ENCODE measurements at regions not wholly inside any gene's neighbourhood (a gene's known extent, or its start where the extent isn't known, plus 50 kb on each side); places are given as distances from the start of the nearest gene placed in this dataset.
"Not testable (repeated sequence)": the region's sequence is repeated elsewhere in the genome, so short reads cannot be mapped to it uniquely, and the experiment has no call there.

DNA sequence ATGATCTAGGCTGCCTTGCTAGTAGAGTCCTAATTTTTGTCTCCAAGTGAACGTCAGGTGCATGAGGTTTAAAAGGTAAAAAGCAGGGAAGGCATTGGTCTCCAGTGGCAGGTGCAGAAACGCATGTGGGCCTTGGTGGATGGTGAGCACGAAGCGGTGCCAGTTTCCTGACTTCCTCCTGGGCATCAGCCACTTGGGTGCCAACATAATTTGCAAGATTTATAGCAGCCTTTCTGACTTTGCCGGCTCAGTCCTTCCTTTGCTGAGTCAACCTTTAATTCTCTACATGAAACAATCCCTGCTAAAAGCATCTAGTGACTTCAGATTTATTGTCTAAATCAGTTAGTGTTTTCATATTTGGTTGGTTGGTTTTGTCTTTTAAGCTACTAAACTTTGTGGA is 355.7 kb upstream of the TMEM132C start:
- no peak for DNase-seq

DNA sequence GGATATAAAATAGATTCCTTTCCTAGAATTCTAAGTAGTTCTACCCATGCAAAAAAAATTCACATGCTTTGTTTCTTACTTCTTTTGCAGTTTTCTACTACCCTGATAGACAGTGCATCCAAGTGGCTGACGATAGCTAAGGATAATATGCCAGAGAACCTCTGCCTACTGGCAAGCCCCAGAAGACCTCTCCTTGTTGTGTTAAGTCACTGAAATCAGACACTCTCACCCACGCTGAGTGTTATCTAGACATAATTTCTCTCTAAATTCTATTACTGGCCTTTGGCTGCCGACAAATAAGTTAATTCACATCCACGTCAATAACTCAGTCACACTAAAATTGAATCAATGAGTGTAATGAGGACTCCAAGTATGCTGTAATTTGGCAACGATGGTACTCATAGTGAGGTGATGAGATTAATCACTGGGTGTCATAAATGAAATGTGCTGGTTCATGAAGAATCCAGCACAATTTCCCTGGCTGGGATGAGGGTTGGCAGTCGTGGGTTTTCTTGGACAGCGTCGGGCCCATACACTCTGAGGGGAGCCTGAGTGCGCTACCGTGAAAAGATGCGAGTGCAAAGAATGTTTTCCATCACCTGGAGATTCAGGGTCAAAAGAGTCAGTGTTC is 354.8 kb upstream of the TMEM132C start:
- no peak for DNase-seq

DNA sequence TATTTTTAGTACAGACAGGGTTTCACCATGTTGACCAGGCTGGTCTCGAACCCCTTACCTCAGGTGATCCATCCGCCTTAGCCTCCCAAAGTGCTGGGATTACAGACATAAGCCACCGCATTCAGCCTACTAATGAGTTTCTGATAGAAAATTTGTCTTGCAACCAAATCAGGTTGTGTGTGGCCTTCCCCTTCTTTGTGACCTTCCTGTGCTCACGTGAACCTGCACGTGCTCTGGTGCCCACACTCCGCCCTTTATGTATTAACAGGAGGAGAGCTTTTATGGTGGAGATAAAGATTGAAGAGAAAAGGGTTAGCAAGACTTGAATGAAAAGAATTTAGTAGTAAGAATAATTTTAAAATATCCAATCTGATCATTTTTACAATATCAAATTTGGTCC is 343.5 kb upstream of the TMEM132C start:
- DNase-seq: no peak

DNA sequence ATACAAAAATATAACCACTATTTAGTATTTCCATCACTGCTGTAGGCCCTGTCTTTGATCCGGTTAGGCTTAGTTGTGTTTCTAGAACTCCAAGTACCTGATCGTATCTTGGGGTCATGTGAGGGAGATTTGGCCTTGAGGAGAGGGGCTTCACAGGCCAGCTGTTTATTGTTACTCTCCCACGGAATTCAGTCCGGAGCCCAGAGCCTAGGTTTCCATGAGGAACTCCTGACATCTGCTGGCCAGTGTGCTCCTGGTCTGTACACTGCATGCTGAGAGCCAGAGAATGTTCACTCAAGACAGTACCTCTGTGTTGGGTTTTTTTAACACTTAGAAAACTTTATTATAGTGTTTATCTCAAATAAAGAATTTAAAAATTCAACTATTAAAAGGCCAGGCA is 341.0 kb upstream of the TMEM132C start:
- no peak for DNase-seq

DNA sequence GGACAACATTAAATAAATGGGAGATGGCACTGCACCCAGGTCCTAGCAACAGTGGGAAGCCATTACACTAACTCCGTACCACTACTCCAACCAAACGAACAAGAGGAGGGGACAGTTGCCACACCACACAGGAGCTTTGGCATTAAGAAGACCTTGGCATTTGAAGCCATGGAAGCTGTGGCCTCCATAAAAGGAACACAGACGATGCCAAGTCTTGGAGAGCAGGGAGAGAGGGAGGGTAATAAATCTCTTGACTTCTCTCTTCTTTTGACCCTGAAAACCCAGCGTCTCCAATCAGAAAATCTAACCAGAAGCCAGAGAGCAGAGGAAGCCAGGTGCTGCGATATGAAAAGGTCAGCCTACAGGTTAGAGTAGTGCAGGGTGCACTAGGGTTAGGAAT is 338.8 kb upstream of the TMEM132C start:
- DNase-seq: no peak

DNA sequence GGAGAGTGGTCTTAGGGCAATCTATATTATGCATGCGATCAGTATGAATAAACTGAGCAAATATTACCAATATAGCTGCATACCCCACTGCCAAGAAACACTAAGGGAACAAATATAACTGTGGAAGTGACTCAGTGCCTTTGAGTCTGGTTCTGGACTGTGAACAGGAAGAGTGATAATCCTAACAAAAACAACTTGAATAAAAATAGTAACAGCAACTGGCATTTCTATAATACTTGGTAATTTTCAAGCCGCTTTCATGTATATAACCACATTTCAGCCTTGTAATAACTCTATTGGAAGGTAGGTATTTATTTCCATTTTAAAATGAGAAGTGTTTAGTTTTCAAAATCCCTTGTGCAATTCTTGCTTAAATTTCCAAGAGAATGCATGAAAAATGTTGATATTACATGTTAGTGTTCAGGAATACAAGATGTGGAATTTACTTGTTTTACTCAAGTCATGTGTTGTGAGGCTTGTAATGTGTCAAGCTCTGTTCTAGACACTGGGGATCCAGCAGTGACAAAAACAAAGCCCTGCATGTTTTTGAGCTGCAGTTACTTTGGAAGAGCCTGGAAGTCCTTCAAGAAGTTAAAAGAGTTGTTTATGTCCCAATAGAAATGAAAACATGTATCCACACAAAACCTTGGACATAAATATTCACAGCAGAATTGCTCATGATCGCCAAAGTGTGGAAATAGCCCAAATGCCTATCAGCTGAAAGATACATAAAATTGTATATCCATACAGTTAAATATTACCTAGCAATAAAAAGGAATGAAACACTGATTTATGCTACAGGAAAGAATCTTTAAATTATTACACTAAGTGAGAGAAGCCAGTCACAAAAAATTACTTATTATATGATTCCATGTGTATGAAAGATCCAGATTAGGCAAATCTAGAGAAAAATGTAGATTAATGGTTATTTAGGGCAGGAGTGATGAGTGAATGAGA is 338.1 kb upstream of the TMEM132C start:
- no peak for DNase-seq

DNA sequence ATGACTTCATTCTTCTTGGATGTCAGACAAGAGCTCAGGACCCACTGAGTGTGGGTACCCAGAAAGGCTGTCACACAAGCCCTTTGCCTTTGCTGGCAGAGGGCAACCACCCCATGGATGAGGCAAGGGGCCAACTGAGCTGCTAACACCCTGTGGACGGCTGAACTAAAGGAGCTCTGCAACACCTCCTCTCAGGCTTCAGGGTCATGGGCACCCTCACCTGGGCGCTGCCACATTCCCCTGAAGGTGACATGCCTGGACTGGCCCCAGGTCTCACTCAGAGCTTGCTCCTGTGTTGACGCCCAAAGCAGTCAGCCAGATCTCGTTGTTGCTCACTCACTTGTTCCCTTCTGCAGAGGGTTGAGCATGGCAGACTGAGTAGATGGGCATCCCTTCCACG is 336.8 kb upstream of the TMEM132C start:
- no peak for DNase-seq

DNA sequence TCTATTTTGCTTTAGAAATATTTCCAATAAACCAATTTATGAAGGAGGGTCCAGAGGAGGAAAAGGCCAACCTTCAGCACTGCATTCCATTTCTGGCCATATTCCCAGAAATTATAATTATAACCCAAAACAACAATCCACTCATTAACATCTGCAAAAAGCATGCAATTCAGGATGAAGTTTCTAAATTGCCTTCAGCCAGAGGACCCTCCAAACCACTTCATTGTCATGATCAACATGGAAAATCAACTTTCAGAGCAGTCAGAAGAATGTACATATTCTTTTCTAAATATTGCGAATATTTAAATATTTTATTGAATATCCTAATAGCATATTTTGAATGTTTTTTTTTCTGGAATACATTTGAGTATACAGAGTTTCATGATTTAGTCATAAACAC is 332.6 kb upstream of the TMEM132C start:
- no peak for DNase-seq

DNA sequence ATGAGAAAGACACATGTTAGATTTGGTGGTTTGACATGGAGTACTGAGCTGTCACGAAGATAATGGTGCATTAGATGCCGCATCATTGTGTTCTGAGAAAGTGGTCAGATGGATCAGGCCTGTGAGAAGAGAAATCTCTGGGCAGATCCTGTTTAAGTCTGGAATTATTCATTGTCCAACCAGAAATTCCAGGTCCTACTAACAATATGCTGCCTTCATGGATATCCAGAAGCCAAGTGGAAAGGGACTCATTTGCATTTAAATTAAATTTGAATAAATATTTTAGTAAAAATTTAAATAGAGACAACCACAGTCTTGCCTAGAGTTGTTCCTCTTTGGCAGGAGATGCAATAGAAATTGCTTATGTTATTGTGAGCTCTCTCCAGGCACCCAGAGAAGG is 330.5 kb upstream of the TMEM132C start:
- DNase-seq: no peak

DNA sequence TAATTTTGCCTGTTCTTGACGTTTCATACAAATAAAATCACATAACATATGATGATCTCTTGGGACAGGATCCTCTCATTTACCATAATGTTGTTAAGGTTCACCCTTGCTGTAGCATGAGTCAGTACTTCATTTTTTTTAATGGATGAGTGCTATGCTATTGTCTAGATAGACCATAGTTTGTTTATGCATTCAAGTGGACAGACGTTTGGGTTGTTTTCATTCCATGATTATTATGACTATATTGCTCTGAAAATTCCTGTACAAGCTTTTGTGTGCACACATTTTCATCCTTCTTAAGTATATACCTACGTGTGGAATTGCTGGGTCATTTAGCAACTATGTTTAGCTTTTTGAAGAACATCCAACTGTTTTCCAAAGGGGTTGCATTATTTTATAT is 325.6 kb upstream of the TMEM132C start:
- no peak for DNase-seq

DNA sequence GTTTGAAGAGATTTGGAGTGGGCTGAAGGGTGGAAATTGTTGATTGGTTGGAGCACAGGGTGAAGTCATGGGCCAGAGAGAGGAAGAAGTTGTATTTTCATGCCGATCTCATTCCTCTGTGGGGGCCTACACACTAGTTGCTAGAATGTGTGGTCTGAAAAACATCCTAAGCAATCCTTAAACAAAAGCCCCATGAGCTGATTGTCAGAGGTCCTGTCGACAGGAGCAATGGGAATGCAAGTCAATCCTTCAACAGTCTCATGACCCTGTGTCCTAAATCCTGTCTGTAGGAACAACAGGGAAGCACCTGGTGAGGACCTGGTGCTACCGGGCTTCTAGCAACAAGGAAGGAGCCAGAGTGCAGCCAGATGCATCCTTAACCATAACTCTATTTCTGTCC is 324.0 kb upstream of the TMEM132C start:
- DNase-seq: no peak

DNA sequence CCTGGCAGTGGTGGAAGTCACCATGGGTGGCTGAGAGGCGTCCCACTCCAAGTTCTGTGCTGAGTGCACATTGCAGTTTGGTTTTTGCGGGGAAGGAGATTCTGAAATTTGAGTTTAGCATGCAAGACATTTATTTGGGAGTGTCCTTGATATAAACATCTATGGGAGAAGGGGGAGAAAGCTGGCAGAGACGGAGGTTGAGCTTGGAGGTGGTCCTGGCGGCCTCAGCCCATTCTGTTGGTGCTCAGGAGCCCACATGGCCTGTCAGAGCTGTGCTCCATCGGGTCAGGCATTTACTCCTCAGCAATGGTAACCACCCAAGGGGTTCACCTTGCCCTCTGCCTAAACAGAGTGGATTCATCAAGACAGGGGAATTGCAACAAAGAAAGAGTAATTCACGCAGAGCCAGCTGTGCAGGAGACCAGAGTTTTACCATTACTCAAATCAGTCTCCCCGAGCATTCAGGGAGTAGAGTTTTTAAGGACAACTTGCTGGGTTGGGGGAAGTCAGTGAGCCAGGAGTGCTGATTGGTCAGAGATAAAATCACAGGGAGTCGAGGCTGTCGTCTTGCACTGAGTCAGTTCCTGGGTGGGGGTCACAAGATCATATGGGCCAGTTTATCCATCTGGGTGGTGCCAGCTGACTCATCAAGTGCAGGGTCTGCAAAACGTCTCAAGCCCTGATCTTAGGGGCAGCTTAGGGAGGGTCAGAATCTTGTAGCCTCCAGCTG is 323.3 kb upstream of the TMEM132C start:
- no peak for DNase-seq

DNA sequence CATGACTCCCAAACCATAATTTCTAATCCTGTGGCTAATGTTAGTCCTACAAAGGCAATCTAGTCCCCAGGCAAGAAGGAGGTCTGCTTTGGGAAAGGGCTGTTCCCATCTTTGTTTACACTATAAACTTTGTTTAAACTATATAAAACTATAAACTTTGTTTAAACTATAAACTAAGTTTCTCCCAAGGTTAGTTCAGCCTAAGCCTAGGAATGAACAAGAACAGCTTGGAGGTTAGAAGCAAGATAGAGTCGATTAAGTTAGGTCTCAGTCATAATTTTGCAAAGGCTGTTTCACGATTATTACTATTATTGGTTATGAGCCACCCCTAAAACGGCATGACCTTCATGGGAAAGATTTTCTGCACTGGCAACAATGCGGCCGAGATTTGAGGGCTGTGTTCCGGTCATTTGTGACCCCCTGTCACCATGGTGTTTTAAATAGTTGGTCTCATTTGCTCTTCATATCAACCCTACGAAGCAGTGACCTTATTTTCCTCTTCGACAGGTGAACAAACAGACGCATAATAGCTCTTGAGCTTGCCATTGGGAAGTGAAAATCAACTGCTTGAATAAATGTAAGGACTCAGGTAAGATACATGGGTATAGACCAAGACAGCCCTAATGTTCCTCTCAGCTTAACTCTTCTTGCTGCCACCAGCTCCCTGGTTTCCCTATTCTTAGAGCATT is 322.6 kb upstream of the TMEM132C start:
- no peak for DNase-seq

DNA sequence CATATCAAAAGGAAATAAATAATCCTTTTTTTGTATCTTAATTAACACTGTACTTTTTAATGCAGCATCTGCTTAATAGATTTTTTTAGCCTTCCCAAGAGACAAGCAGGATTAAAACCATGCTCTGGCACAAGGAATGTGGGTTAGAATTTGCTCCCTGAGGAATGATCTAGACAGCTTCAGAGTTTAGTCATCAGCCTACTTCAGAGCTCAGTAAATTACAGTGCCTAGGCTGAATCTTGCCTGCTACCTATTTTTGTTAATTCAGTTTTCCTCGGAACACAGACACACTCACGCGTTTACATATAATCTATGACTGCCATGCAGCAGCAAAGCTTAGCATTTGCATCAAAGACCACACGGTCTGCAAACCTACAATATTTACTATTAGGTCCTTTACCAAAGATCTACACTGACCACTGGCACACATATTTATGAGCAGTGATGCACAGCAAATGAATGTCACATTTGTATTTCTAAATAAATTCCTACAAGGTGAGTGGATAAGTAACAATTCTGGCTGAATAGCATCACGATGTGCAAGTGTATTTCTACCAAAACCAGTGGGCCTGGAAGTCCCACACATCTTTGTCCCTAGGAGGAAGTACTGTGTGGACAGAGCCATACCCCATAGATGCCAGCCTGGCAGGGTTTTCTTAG is 309.8 kb upstream of the TMEM132C start:
- DNase-seq: no peak

DNA sequence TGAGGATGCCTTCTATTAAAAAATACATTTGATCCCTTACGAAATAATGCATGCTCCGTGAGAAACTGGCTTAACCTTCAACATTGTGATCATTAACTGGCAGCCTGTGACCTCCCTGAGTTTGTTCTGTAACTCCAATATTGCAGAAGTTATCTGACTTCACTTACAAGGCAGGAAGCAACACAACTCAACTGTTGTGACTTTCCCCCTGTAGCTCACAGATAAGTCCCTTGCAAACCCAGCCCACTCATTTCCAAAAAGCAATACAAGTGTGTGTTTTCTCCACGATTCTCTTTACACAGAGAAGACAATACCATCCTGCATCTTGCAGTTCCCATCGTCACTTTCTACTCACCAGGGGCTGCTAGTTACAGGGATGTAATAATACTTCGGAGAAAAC is 304.7 kb upstream of the TMEM132C start:
- no peak for DNase-seq

DNA sequence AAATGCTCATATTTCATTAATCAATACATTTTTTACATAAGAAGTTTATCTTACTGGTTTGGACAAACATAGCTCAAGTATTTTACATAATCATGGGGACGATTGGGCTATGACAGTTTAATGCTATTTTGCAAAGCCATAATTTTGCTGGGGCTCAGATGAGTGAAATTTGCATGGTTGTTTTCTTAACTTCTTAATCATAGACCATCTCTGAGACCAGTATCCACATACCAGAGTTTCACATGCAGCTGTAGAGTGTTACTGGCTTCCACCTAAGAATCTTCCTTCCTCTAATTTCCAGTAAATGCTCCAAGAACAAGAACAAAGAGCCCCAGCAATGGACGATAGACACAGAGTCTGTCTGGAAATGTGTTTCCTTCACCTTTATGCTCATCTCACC is 303.0 kb upstream of the TMEM132C start:
- no peak for DNase-seq

DNA sequence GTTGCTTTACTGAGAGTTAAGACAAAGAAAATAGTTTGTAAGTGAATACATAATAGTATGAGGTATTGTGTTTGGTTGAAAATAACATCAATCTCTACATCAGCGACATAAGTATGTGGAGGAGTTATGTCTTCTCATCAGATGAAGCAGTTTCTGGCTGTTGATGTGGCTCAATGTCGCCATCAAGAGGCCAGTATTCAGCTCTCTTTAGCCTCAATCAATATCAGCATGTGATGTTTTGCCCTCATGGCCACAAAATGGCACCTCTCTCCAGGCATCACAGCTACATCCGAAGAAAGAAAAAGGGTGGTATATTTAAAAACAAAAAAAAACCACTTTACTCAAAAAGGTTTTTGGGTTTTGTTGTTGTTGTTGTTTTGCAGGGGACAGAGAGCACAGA is 302.3 kb upstream of the TMEM132C start:
- DNase-seq: no peak

DNA sequence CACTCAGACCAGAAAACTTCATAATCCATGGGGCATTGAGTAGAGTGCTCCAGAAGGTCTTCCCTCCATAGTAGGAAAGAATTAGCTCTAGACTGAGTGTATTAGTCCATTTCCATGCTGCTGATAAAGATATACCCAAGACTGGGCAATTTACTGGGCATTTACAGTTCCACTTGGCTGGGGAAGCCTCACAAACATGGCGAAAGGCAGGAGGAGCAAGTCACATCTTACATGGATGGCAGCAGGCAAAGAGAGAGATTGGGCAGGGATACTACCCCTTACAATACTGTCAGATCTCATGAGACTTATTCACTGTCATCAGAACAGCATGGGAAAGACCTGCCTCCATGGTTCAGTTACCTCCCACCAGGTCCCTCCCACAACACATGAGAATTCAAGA is 300.6 kb upstream of the TMEM132C start:
- DNase-seq: no peak

DNA sequence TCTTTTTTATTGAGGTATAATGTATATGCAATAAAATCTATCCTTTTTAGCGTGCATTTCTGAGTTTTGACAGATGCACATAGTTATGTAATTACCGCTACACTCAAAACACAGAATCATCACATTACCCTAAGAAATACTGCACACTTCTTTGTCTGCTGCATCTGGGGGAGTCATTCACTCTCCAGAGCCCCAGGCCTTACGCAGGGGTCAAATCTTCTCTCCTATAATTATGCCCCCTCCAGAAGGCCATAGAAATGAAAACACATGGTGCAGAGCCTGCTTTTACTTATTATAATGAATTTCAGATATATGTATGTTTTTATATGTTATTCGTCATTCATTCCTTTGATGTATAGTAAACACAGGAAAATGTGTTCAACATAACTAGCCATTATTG is 296.5 kb upstream of the TMEM132C start:
- no peak for DNase-seq

DNA sequence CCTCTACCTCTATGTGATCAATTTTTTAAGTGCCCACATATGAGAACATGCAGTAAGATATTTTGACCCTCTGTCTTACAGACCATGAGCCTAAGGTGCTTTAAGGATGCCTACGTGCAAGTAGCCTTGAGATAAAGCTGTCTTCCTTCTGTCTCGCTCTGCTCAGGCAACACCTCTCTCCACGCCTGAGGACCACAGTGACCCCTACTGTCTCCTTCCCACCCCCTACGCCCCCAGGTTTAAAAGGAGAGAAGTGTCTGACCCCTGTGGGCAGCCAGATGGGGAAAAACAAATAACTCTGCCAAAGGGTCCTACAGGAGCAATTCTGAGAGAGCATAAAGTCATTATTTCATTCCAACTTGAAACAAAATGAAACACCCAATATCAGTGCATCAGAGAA is 286.4 kb upstream of the TMEM132C start:
- DNase-seq: no peak

DNA sequence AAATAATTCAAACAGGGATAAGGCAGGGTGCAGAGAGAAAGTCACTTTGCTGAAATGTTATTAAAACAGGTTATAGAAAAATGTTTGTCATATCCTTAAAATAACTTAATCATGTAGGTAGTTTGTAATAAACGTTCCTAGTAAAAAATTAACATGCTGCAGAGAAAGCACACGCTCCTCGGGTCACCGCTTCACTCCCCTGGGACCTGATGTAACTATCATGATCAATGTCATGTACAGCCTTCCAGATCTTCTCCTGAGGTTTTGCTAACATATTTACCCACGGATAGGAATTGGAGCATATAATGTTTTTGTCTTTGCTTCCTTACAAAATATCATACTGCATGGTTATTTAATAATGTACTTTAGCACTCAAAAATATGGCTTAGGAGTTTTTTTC is 285.1 kb upstream of the TMEM132C start:
- DNase-seq: no peak

DNA sequence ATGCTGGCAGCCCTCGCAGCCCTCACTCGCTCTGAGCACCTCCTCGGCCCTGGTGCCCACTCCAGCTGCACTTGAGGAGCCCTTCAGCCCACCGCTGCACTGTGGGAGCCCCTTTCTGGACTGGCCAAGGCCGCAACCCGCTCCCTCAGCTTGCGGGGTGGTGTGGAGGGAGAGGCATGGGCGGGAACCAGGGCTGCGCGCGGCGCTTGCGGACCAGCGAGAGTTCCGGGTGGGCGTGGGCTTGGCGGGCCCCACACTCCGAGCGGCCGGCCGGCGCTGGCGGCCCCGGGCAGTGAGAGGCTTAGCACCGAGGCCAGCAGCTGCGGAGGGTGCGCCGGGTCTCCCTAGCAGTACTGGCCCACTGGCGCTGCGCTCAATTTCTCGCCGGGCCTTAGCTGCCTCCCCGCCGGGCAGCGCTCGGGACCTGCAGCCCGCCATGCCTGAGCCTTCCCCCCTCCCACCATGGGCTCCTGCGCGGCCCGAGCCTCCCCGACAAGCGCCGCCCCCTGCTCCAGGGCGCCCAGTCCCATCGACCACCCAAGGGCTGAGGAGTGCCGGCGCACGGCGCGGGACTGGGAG is 283.7 kb upstream of the TMEM132C start:
- DNase-seq: not testable (repeated sequence)
